Astrocyte (in vitro differentiated cells and primary cell): ENCODE measurements at regions not wholly inside any gene's neighbourhood (a gene's known extent, or its start where the extent isn't known, plus 50 kb on each side); places are given as distances from the start of the nearest gene placed in this dataset.

Experiments
- DNase-seq: peaks from one replicate; pipeline ENCODE4 v3.0.0-alpha.2; 2010; ENCODE audit warnings: low read depth
- FAIRE-seq: peaks from 2 replicates; lab custom pipeline; 2011; peaks lifted over from hg19 to GRCh38; lab: Jason Lieb, UNC
- H2AFZ ChIP-seq: 2 replicates; pipeline ENCODE4 v1.6.0; 2012; ENCODE audit warnings: low read depth, low read length, inconsistent platforms
- H3K27ac ChIP-seq: 2 replicates; pipeline ENCODE4 v1.5.1; 2011; ENCODE audit warnings: low read depth, low read length, inconsistent platforms
- H3K27me3 ChIP-seq: 2 replicates; pipeline ENCODE4 v1.6.0; 2011; ENCODE audit warnings: low read length, inconsistent platforms; ENCODE audit not compliant: insufficient read depth
- H3K36me3 ChIP-seq: 2 replicates; pipeline ENCODE4 v1.5.1; 2011; ENCODE audit warnings: low read length, inconsistent platforms; ENCODE audit not compliant: insufficient read depth
- H3K4me1 ChIP-seq: 2 replicates; pipeline ENCODE4 v1.5.1; 2011; ENCODE audit warnings: low read length, inconsistent platforms; ENCODE audit not compliant: insufficient read depth
- H3K4me2 ChIP-seq: 2 replicates; pipeline ENCODE4 v1.6.0; 2012; ENCODE audit warnings: low read length, inconsistent platforms
- H3K4me3 ChIP-seq: 2 replicates; pipeline ENCODE4 v1.5.1; 2011; ENCODE audit warnings: low read depth, mild to moderate bottlenecking, low read length, inconsistent platforms; ENCODE audit not compliant: insufficient read depth
- H3K79me2 ChIP-seq: 2 replicates; pipeline ENCODE4 v1.6.0; 2012; ENCODE audit warnings: mild to moderate bottlenecking, low read length, inconsistent platforms; ENCODE audit not compliant: insufficient read depth
- H3K9ac ChIP-seq: 2 replicates; pipeline ENCODE4 v1.6.0; 2012; ENCODE audit warnings: mild to moderate bottlenecking, low read length, inconsistent platforms
- H3K9me3 ChIP-seq: 2 replicates; pipeline ENCODE4 v1.5.1; 2012; ENCODE audit warnings: low read depth, mild to moderate bottlenecking, low read length, inconsistent platforms; ENCODE audit not compliant: insufficient read depth
- H4K20me1 ChIP-seq: 2 replicates; pipeline ENCODE4 v1.6.0; 2012; ENCODE audit warnings: low read length, inconsistent platforms; ENCODE audit not compliant: insufficient read depth
- H3K27ac Mint-ChIP-seq: one replicate; pipeline ENCODE4 v1.8.0; 2021; ENCODE audit warnings: mild to moderate bottlenecking, mixed read lengths; ENCODE audit not compliant: unreplicated experiment
- H3K27me3 Mint-ChIP-seq: one replicate; pipeline ENCODE4 v1.8.0; 2021; ENCODE audit warnings: low read depth, mixed read lengths; ENCODE audit not compliant: unreplicated experiment
- H3K36me3 Mint-ChIP-seq: one replicate; pipeline ENCODE4 v1.8.0; 2021; ENCODE audit warnings: low read depth, mixed read lengths; ENCODE audit not compliant: unreplicated experiment
- H3K4me1 Mint-ChIP-seq: one replicate; pipeline ENCODE4 v1.8.0; 2021; ENCODE audit warnings: low read depth, mixed read lengths; ENCODE audit not compliant: unreplicated experiment
- H3K4me3 Mint-ChIP-seq: one replicate; pipeline ENCODE4 v1.8.0; 2021; ENCODE audit warnings: mild to moderate bottlenecking, moderate library complexity, mixed read lengths; ENCODE audit not compliant: unreplicated experiment
- H3K9me3 Mint-ChIP-seq: one replicate; pipeline ENCODE4 v1.8.0; 2021; ENCODE audit warnings: mild to moderate bottlenecking, mixed read lengths; ENCODE audit not compliant: unreplicated experiment
- CTCF ChIP-seq: IDR thresholded peaks from 2 replicates; pipeline ENCODE4 v1.5.1; 2011; ENCODE audit warnings: low read depth, mild to moderate bottlenecking, inconsistent platforms, low read length, moderate library complexity; ENCODE audit not compliant: insufficient read depth
- EZH2 ChIP-seq: IDR thresholded peaks from 2 replicates; pipeline ENCODE4 v1.6.1; 2012; ENCODE audit warnings: mild to moderate bottlenecking, low read length, inconsistent platforms; ENCODE audit not compliant: insufficient read depth

- TF ChIP-seq CTCF (no peak), EZH2 (no peak)
- Histone ChIP-seq H3K27me3 (no peaks in the 10 kb centered on the region), H3K9me3 (peaks cover 4% of the 10 kb centered on the region), H3K79me2 (no peaks in the 10 kb centered on the region), H3K4me3 (no peak overlapping the region), H3K4me1 (no peaks in the 10 kb centered on the region), H3K36me3 (no peaks in the 10 kb centered on the region), H3K9ac (no peak overlapping the region), H4K20me1 (no peaks in the 10 kb centered on the region), H2AFZ (no peak overlapping the region), H3K4me2 (no peak overlapping the region), H3K27ac (no peak overlapping the region)
- no peak for FAIRE-seq
- no peaks in the 10 kb centered on the region for H3K36me3 Mint-ChIP-seq
- DNase-seq: no peak
- H3K9me3 Mint-ChIP-seq: no peaks in the 10 kb centered on the region
- no peak overlapping the region for H3K27ac Mint-ChIP-seq
- H3K4me1 Mint-ChIP-seq: no peaks in the 10 kb centered on the region
- H3K4me3 Mint-ChIP-seq: no peak overlapping the region
- H3K27me3 Mint-ChIP-seq: peaks cover 21% of the 10 kb centered on the region
Measured at GRCh38 chr12:131478468-131478867, 232.4 kb upstream of the SFSWAP start.

DNA sequence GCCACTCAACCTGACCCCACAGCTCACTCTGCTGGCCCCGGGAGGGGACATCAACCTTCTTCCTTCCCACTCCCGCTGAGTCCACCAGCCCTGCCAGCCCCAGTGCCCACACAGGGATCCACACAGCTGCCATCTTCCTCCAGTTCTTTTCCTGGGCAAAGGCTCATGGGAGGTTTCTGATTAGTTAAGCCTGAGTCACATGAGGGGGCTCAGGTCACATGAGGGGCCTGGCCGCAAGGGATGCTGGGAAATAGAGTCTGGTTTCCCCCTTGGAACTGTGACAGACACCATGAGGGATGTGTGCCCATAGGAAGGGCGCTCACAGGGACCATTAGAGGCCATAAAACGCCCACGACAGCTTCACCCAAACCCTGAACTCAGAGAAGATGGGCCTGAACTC is 228.7 kb upstream of the SFSWAP start:
- no peaks in the 10 kb centered on the region for H3K36me3 Mint-ChIP-seq
- H3K4me3 Mint-ChIP-seq: no peak overlapping the region
- no peak overlapping the region for H3K4me3 ChIP-seq
- H3K27ac ChIP-seq: no peak overlapping the region
- no peaks in the 10 kb centered on the region for H3K4me1 ChIP-seq
- no peaks in the 10 kb centered on the region for H3K79me2 ChIP-seq
- no peak overlapping the region for H3K9ac ChIP-seq
- peaks cover 4% of the 10 kb centered on the region for H3K9me3 ChIP-seq
- FAIRE-seq: no peak
- peaks cover 3% of the 10 kb centered on the region for H3K4me1 Mint-ChIP-seq
- no peak overlapping the region for H2AFZ ChIP-seq
- no peak overlapping the region for H3K27ac Mint-ChIP-seq
- no peaks in the 10 kb centered on the region for H4K20me1 ChIP-seq
- H3K4me2 ChIP-seq: no peak overlapping the region
- H3K27me3 Mint-ChIP-seq: peaks cover 41% of the 10 kb centered on the region
- no peaks in the 10 kb centered on the region for H3K36me3 ChIP-seq
- H3K27me3 ChIP-seq: no peaks in the 10 kb centered on the region
- H3K9me3 Mint-ChIP-seq: no peaks in the 10 kb centered on the region
- no peak for TF ChIP-seq CTCF
- no peak for TF ChIP-seq EZH2
- DNase-seq: no peak

DNA sequence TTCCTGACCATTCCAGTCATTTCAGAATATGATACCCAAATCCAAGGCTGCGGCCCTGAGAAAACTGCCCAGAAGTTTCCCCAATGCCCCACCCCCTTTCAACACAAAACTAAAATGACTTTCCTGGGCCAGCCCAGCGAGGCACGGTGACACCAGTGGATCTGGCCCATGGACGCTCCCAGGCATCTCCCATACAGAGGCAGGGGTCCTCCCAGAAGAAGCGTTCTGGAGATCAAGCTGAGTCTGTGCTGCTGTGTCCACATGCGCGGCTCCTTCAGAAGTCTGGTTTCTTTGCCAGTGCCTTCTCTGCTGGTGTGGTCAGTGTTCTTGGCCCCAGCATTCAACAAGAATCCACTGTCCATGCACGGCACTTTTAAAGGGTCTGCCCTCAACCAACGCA is 228.2 kb upstream of the SFSWAP start:
- no peak overlapping the region for H3K4me3 ChIP-seq
- H3K79me2 ChIP-seq: no peaks in the 10 kb centered on the region
- H2AFZ ChIP-seq: no peak overlapping the region
- no peak for FAIRE-seq
- H3K36me3 ChIP-seq: no peaks in the 10 kb centered on the region
- no peaks in the 10 kb centered on the region for H4K20me1 ChIP-seq
- no peaks in the 10 kb centered on the region for H3K27me3 ChIP-seq
- peaks cover under 1% of the 10 kb centered on the region for H3K9me3 ChIP-seq
- Mint-ChIP-seq H3K4me1 (peaks cover 3% of the 10 kb centered on the region), H3K27me3 (peaks cover 43% of the 10 kb centered on the region), H3K36me3 (no peaks in the 10 kb centered on the region), H3K27ac (no peak overlapping the region), H3K9me3 (no peaks in the 10 kb centered on the region), H3K4me3 (no peak overlapping the region)
- no peak for TF ChIP-seq CTCF
- H3K9ac ChIP-seq: no peak overlapping the region
- no peak overlapping the region for H3K4me2 ChIP-seq
- H3K27ac ChIP-seq: no peak overlapping the region
- no peaks in the 10 kb centered on the region for H3K4me1 ChIP-seq
- no peak for DNase-seq
